ENCODE measurements at regions not wholly inside any gene's neighbourhood (a gene's known extent, or its start where the extent isn't known, plus 50 kb on each side); places are given as distances from the start of the nearest gene placed in this dataset.

GRCh38 chr18:44568342-44568741, 112.3 kb upstream of the SETBP1 start:
- H3K4me1 ChIP-seq (ENCODE audit: control insufficient read depth, insufficient read depth, low read length) = no peaks in the 10 kb centered on the region
- POLR2A ChIA-PET = no interaction called here
- H3K36me3 ChIP-seq (ENCODE audit: control insufficient read depth in 2 of 2, insufficient read depth in 1 of 2, low read length in 2 of 2) = no peaks in the 10 kb centered on the region
- no peak overlapping the region for H3K4me3 ChIP-seq (ENCODE audit: low read depth, low read length)
- no peak overlapping the region for H3K27ac ChIP-seq (ENCODE audit: extremely low read depth, low read depth, low read length)
- no peaks in the 10 kb centered on the region for H3K9me3 ChIP-seq (ENCODE audit: control insufficient read depth, insufficient read depth, low read depth, low read length)
- CTCF ChIA-PET = interaction anchor here (0.5 to 0.7 kb wide), 3 partner anchors 410 to 971 kb away, joined by 3 to 4 read pairs (median 3); no protein-coding TSS in a partner anchor
- TF ChIP-seq ZNF175 (tag by site-specific recombination; IDR thresholded peaks at IDR 0.05) (no peak), FEZF1 (tag by site-specific recombination; IDR thresholded peaks at IDR 0.05) (peak; percentile 13; the same call in 1 of the 2 replicates)

- no peak for TF ChIP-seq ZNF585B (tag by site-specific recombination; IDR thresholded peaks at IDR 0.05)
- no peak for TF ChIP-seq BCL6B (tag by site-specific recombination; IDR thresholded peaks at IDR 0.05)
- TF ChIP-seq ZBTB21 (tag by site-specific recombination; IDR thresholded peaks at IDR 0.05) = no peak
- no peak for TF ChIP-seq MZF1 (tag by site-specific recombination; IDR thresholded peaks at IDR 0.05; ENCODE audit: borderline replicate concordance)
- TF ChIP-seq REST (tag by site-specific recombination; IDR thresholded peaks at IDR 0.05) = no peak
- TF ChIP-seq PBX3 (CRISPR knock-in tag; IDR thresholded peaks at IDR 0.05) = no peak
- no peak for TF ChIP-seq ZNF280D (tag by site-specific recombination; IDR thresholded peaks at IDR 0.05)
- TF ChIP-seq ZNF785 (tag by site-specific recombination; IDR thresholded peaks at IDR 0.05) = no peak
- no peak for TF ChIP-seq PATZ1 (tag by site-specific recombination; IDR thresholded peaks at IDR 0.05)
- no peak for TF ChIP-seq ZNF645 (tag by site-specific recombination; IDR thresholded peaks at IDR 0.05)
- Histone ChIP-seq H3K4me3 (ENCODE audit: low read depth, low read length) (no peak overlapping the region), H3K4me1 (ENCODE audit: control insufficient read depth, insufficient read depth, low read length) (no peaks in the 10 kb centered on the region), H3K27ac (ENCODE audit: extremely low read depth, low read depth, low read length) (no peak overlapping the region), H3K36me3 (ENCODE audit: control insufficient read depth in 2 of 2, insufficient read depth in 1 of 2, low read length in 2 of 2) (no peaks in the 10 kb centered on the region), H3K9me3 (ENCODE audit: control insufficient read depth, insufficient read depth, low read depth, low read length) (no peaks in the 10 kb centered on the region)
- CTCF ChIA-PET = interaction anchor here (1.6 kb wide), 1 partner anchor 86 kb away, joined by 4 read pairs; no protein-coding TSS in a partner anchor
- POLR2A ChIA-PET = no interaction called here
Measured at GRCh38 chr18:44568986-44569385, 111.7 kb upstream of the SETBP1 start.

Measured in HEK293 (cell line).